AG09309 (cell line): ENCODE measurements at regions not wholly inside any gene's neighbourhood (a gene's known extent, or its start where the extent isn't known, plus 50 kb on each side); places are given as distances from the start of the nearest gene placed in this dataset.

ENCODE experiments used
- DNase-seq: peaks from one replicate; pipeline ENCODE4 v3.0.0-alpha.2; 2010; ENCODE audit warnings: low read depth
- H3K4me3 ChIP-seq: 2 replicates; pipeline ENCODE4 v1.5.1; 2011; ENCODE audit warnings: mild to moderate bottlenecking, low read depth, low read length, moderate library complexity; ENCODE audit not compliant: control insufficient read depth
- CTCF ChIP-seq: IDR thresholded peaks from 2 replicates; pipeline ENCODE4 v1.5.1; 2011; ENCODE audit warnings: mild to moderate bottlenecking, low read depth, low read length, inconsistent platforms; ENCODE audit not compliant: insufficient read depth, control insufficient read depth; ENCODE audit errors: missing control alignments

- no peak overlapping the region for H3K4me3 ChIP-seq
- no peak for DNase-seq
- TF ChIP-seq CTCF, result no peak
Observed at GRCh38 chr7:46360296-46360695, 439.2 kb upstream of the IGFBP3 start.

GRCh38 chr7:46357851-46358250, 436.8 kb upstream of the IGFBP3 start:
- DNase-seq, result no peak
- no peak for TF ChIP-seq CTCF
- no peak overlapping the region for H3K4me3 ChIP-seq

- no peak overlapping the region for H3K4me3 ChIP-seq
- no peak for DNase-seq
- TF ChIP-seq CTCF, result no peak
Observed at GRCh38 chr7:46357290-46357689, 436.2 kb upstream of the IGFBP3 start.

GRCh38 chr7:46356371-46356770, 435.3 kb upstream of the IGFBP3 start:
- no peak for TF ChIP-seq CTCF
- H3K4me3 ChIP-seq, result no peak overlapping the region
- no peak for DNase-seq

GRCh38 chr7:46355331-46355730, 434.3 kb upstream of the IGFBP3 start:
- no peak for DNase-seq
- H3K4me3 ChIP-seq, result no peak overlapping the region
- no peak for TF ChIP-seq CTCF

- DNase-seq, result peak; percentile 23
- TF ChIP-seq CTCF, result peak; percentile 78
- no peak overlapping the region for H3K4me3 ChIP-seq
Observed at GRCh38 chr7:46352004-46352954, 431.2 kb upstream of the IGFBP3 start.
